ENCODE measurements at regions not wholly inside any gene's neighbourhood (a gene's known extent, or its start where the extent isn't known, plus 50 kb on each side); places are given as distances from the start of the nearest gene placed in this dataset.

DNA sequence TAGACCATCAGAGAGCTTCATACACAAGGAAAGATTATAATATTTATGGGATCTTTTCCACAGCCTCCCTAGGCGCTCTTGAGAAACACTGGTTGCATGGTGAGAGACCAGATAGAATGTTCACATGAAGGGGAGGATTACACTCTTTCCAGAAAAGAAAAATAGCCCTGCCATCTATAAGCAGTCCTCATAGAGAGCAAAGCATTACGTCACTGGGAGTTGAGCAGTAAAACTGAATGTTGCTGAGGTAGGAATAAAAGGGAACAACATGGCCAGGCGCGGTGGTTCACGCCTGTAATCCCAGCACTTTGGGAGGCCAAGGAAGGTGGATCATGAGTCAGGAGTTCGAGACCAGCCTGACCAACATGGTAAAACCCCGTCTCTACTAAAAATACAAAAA, 1934.3 kb downstream of the SUCLG1 start:
- Histone ChIP-seq H3K36me3 (ENCODE audit: control insufficient read depth in 2 of 2, extremely low read depth in 1 of 2, insufficient read depth in 2 of 2, low read length in 2 of 2) (no peaks in the 10 kb centered on the region), H3K9me1 (ENCODE audit: control insufficient read depth, extremely low read depth, insufficient read depth, low read length) (no peaks in the 10 kb centered on the region), H3K9me3 (ENCODE audit: control insufficient read depth, low read depth, low read length) (peaks cover 6% of the 10 kb centered on the region), H3K4me1 (ENCODE audit: control insufficient read depth, extremely low read depth, insufficient read depth, low read length) (no peaks in the 10 kb centered on the region), H3K79me2 (ENCODE audit: control insufficient read depth, insufficient read depth, low read length) (no peaks in the 10 kb centered on the region), H4K20me1 (ENCODE audit: control insufficient read depth, extremely low read depth, insufficient read depth, low read length) (no peaks in the 10 kb centered on the region), H3K4me3 (ENCODE audit: control insufficient read depth in 2 of 3, extremely low read depth in 1 of 3, insufficient read depth in 2 of 3, low read depth in 1 of 3, low read length in 3 of 3) (no peak overlapping the region), H3K27ac (ENCODE audit: control insufficient read depth, insufficient read depth, low read length) (no peak overlapping the region), H3K9ac (ENCODE audit: control insufficient read depth, extremely low read depth, insufficient read depth, low read length) (no peak overlapping the region), H3K27me3 (ENCODE audit: control insufficient read depth, extremely low read depth, insufficient read depth, low read length) (no peaks in the 10 kb centered on the region), H3K4me2 (ENCODE audit: control insufficient read depth, extremely low read depth, insufficient read depth, low read depth, low read length) (no peak overlapping the region), H2AFZ (ENCODE audit: control insufficient read depth, low read length) (no peak overlapping the region)
- dilution Hi-C loops (cut with MboI; ENCODE audit: extremely low pct_ligation_motif_present, low sequenced_read_pairs), result no loop called here
- FAIRE-seq (no peak), DNase-seq (ENCODE audit: low read depth, low spot score) (no peak)
- TF ChIP-seq, protein P1, sequence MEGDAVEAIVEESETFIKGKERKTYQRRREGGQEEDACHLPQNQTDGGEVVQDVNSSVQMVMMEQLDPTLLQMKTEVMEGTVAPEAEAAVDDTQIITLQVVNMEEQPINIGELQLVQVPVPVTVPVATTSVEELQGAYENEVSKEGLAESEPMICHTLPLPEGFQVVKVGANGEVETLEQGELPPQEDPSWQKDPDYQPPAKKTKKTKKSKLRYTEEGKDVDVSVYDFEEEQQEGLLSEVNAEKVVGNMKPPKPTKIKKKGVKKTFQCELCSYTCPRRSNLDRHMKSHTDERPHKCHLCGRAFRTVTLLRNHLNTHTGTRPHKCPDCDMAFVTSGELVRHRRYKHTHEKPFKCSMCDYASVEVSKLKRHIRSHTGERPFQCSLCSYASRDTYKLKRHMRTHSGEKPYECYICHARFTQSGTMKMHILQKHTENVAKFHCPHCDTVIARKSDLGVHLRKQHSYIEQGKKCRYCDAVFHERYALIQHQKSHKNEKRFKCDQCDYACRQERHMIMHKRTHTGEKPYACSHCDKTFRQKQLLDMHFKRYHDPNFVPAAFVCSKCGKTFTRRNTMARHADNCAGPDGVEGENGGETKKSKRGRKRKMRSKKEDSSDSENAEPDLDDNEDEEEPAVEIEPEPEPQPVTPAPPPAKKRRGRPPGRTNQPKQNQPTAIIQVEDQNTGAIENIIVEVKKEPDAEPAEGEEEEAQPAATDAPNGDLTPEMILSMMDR (optimal IDR thresholded peaks at IDR 0.05 in 1 of 3, IDR thresholded peaks at IDR 0.05 in 1 of 3, conservative IDR thresholded peaks at IDR 0.05 in 1 of 3; ENCODE audit: extremely low read depth in 1 of 3, insufficient read depth in 2 of 3, low read length in 3 of 3), result no peak
- no peak for TF ChIP-seq EZH2 (IDR thresholded peaks at IDR 0.05; ENCODE audit: low read length)

DNA sequence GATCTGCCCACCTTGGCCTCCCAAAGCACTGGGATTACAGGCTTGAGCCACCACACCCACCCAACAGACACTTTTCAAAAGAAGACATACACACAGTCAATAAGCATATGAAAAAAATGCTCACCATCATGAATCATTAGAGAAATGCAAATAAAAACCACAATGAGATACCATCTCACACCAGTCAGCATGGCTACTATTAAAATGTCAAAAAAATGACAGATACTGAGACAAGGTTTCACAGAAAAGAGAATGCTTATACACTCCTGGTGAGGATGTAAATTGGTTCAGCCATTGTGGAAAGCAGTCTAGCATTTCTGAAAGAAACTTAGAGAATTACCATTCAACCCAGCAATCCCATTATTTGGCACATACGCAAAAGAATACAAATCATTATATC, 1947.2 kb downstream of the SUCLG1 start:
- H3K4me1 ChIP-seq (ENCODE audit: control insufficient read depth, extremely low read depth, insufficient read depth, low read length), result no peaks in the 10 kb centered on the region
- no peak for DNase-seq (ENCODE audit: low read depth, low spot score)
- no peaks in the 10 kb centered on the region for H3K79me2 ChIP-seq (ENCODE audit: control insufficient read depth, insufficient read depth, low read length)
- no peak overlapping the region for H3K4me2 ChIP-seq (ENCODE audit: control insufficient read depth, extremely low read depth, insufficient read depth, low read depth, low read length)
- H3K27me3 ChIP-seq (ENCODE audit: control insufficient read depth, extremely low read depth, insufficient read depth, low read length), result no peaks in the 10 kb centered on the region
- no peaks in the 10 kb centered on the region for H3K9me1 ChIP-seq (ENCODE audit: control insufficient read depth, extremely low read depth, insufficient read depth, low read length)
- H3K36me3 ChIP-seq (ENCODE audit: control insufficient read depth in 2 of 2, extremely low read depth in 1 of 2, insufficient read depth in 2 of 2, low read length in 2 of 2), result no peaks in the 10 kb centered on the region
- FAIRE-seq, result no peak
- no peak overlapping the region for H3K27ac ChIP-seq (ENCODE audit: control insufficient read depth, insufficient read depth, low read length)
- dilution Hi-C loops (cut with MboI; ENCODE audit: extremely low pct_ligation_motif_present, low sequenced_read_pairs), result no loop called here
- H2AFZ ChIP-seq (ENCODE audit: control insufficient read depth, low read length), result no peak overlapping the region
- no peak overlapping the region for H3K4me3 ChIP-seq (ENCODE audit: control insufficient read depth in 2 of 3, extremely low read depth in 1 of 3, insufficient read depth in 2 of 3, low read depth in 1 of 3, low read length in 3 of 3)
- H4K20me1 ChIP-seq (ENCODE audit: control insufficient read depth, extremely low read depth, insufficient read depth, low read length), result no peaks in the 10 kb centered on the region
- H3K9ac ChIP-seq (ENCODE audit: control insufficient read depth, extremely low read depth, insufficient read depth, low read length), result no peak overlapping the region
- H3K9me3 ChIP-seq (ENCODE audit: control insufficient read depth, low read depth, low read length), result no peaks in the 10 kb centered on the region
- TF ChIP-seq EZH2 (IDR thresholded peaks at IDR 0.05; ENCODE audit: low read length), result no peak
- TF ChIP-seq, protein P1 (optimal IDR thresholded peaks at IDR 0.05 in 1 of 3, IDR thresholded peaks at IDR 0.05 in 1 of 3, conservative IDR thresholded peaks at IDR 0.05 in 1 of 3; ENCODE audit: extremely low read depth in 1 of 3, insufficient read depth in 2 of 3, low read length in 3 of 3), result no peak
